ENCODE measurements at regions not wholly inside any gene's neighbourhood (a gene's known extent, or its start where the extent isn't known, plus 50 kb on each side); places are given as distances from the start of the nearest gene placed in this dataset.

GRCh38 chr20:12913781-12914443 lies 94.9 kb upstream of the SPTLC3 start:
- POLR2A ChIA-PET = no interaction called here
- CTCF ChIA-PET = interaction anchor here (2.9 kb wide), 1 partner anchor 11 kb away, joined by 7 read pairs; no protein-coding TSS in a partner anchor
- DNase-seq (ENCODE audit: low spot score) (no peak), ATAC-seq (no peak)
- 0 out of 2 replicates have a peak, but pooled peaks cover 3% of the 10 kb centered on the region for H3K9me3 Mint-ChIP-seq
- H3K27ac Mint-ChIP-seq = no peak overlapping the region
- H3K4me1 Mint-ChIP-seq = peaks cover 24% of the 10 kb centered on the region
- TF ChIP-seq ZNF512 (CRISPR knock-in tag; IDR thresholded peaks at IDR 0.05; ENCODE audit: borderline replicate concordance) (no peak), NFATC4 (CRISPR knock-in tag; IDR thresholded peaks at IDR 0.05) (no peak), ERG (CRISPR knock-in tag; IDR thresholded peaks at IDR 0.05) (no peak), TP53 (CRISPR knock-in tag; IDR thresholded peaks at IDR 0.05) (no peak)
- no peaks in the 10 kb centered on the region for H3K36me3 Mint-ChIP-seq
- no peak overlapping the region for H3K4me3 Mint-ChIP-seq
- H3K27me3 Mint-ChIP-seq (ENCODE audit: low read depth) = peaks cover 2% of the 10 kb centered on the region; the same call in 1 of the 2 replicates

GRCh38 chr20:12914804-12915203 lies 94.0 kb upstream of the SPTLC3 start:
- Mint-ChIP-seq H3K36me3 (no peaks in the 10 kb centered on the region), H3K4me3 (no peak overlapping the region), H3K9me3 (0 out of 2 replicates have a peak, but pooled peaks cover 3% of the 10 kb centered on the region), H3K27me3 (ENCODE audit: low read depth) (peaks cover 2% of the 10 kb centered on the region; the same call in 1 of the 2 replicates), H3K27ac (no peak overlapping the region), H3K4me1 (peaks cover 19% of the 10 kb centered on the region)
- ATAC-seq = no peak
- DNase-seq (ENCODE audit: low spot score) = no peak
- POLR2A ChIA-PET = no interaction called here
- TF ChIP-seq ZNF396 (CRISPR knock-in tag; IDR thresholded peaks at IDR 0.05; ENCODE audit: borderline replicate concordance) = no peak
- TF ChIP-seq ZNF512 (CRISPR knock-in tag; IDR thresholded peaks at IDR 0.05; ENCODE audit: borderline replicate concordance) = no peak
- CTCF ChIA-PET = interaction anchor here (2.9 kb wide), 1 partner anchor 10 kb away, joined by 7 read pairs; no protein-coding TSS in a partner anchor

GRCh38 chr20:12916699-12917098 lies 92.1 kb upstream of the SPTLC3 start:
- H3K4me3 Mint-ChIP-seq = no peak overlapping the region
- peaks cover 15% of the 10 kb centered on the region for H3K9me3 Mint-ChIP-seq
- no peak overlapping the region for H3K27ac Mint-ChIP-seq
- CTCF ChIA-PET = interaction anchor here (2.9 kb wide), 1 partner anchor 9 kb away, joined by 7 read pairs; no protein-coding TSS in a partner anchor
- ATAC-seq (peak; percentile 68), DNase-seq (ENCODE audit: low spot score) (no peak)
- POLR2A ChIA-PET = no interaction called here
- H3K4me1 Mint-ChIP-seq = peaks cover 19% of the 10 kb centered on the region
- H3K36me3 Mint-ChIP-seq = peaks cover 9% of the 10 kb centered on the region
- TF ChIP-seq FOXJ3 (CRISPR knock-in tag; IDR thresholded peaks at IDR 0.05; ENCODE audit: borderline replicate concordance) = no peak
- no peak for TF ChIP-seq ZNF532 (CRISPR knock-in tag; IDR thresholded peaks at IDR 0.05; ENCODE audit: borderline replicate concordance)
- no peak for TF ChIP-seq MAX (CRISPR knock-in tag; IDR thresholded peaks at IDR 0.05)
- TF ChIP-seq MLX (CRISPR knock-in tag; IDR thresholded peaks at IDR 0.05) = no peak
- H3K27me3 Mint-ChIP-seq (ENCODE audit: low read depth) = peaks cover 2% of the 10 kb centered on the region; the same call in 1 of the 2 replicates

All from WTC11 (cell line).